GM19467 (cell line): ENCODE measurements at regions not wholly inside any gene's neighbourhood (a gene's known extent, or its start where the extent isn't known, plus 50 kb on each side); places are given as distances from the start of the nearest gene placed in this dataset.
"Not testable (repeated sequence)": the region's sequence is repeated elsewhere in the genome, so short reads cannot be mapped to it uniquely, and the experiment has no call there.

ENCODE experiments used
- ATAC-seq: cut with Tn5 transposase; IDR thresholded peaks from one replicate; pipeline ENCODE4 v1.9.1; 2021; ENCODE audit warnings: mild to moderate bottlenecking, moderate library complexity; ENCODE audit not compliant: unreplicated experiment

DNA sequence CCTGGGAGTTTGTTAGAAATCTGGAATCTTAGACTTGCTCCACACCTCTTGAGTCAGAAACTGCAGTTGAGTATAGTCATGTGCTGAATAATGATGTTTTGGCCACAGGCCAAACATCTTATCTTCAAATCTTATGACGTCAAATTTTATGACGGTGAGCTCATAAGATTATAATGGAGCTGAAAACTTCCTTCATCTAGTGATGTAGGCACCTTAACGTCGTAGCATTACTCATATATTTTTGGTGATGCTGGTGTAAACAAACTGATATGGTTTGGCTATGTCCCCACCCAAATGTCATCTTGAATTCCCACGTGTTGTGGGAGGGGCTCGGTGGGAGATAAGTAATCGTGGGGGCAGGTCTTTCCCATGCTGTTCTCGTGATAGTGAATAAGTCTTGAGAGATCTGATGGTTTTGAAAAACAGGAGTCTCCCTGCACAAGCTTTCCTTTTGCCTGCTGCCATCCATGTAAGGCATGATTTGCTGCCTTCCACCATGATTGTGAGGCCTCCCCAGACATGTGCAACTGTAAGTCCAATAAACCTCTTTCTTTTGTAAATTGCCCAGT lies 268.0 kb upstream of the PROK2 start:
- no peak for ATAC-seq

DNA sequence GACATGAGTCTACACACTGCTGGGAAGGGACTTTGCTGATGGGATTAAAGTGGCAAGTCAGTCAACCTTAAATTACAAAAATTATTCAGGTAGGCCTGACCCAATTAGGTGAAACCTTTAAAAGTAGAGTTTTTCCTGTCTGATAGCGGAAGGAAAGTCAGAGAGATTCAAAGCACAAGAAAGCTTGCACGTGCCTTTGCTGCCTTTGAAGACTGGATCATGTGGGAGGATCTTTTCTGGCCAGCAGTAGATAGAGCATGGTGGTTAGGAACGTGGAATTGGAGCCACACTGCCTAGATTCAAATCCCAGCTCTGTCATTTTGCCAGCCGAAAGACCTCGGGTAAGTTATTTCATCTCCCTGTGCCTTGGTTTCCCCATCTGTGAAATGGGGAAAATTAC lies 265.8 kb upstream of the PROK2 start:
- no peak for ATAC-seq

GRCh38 chr3:72050048-72050632 lies 265.2 kb upstream of the PROK2 start:
- ATAC-seq, result no peak

DNA sequence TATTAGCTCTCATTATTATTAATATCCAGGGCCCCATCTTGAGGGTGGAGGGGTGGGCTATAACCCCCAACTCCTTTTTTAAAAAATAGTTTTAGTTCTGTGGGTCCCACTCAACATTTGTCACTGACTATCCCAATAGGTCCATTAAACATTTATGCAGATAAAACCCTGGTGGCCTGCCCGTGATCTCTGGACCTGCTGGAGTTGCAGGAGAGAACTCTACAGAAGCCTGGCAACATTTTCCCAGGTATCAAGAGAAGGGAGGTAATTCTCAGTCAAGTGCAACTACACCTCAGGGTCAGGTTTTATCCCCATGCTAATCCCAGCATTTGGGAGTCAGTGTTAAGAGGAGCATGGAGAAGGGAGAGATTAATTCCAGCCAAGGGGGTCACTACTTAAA lies 264.4 kb upstream of the PROK2 start:
- no peak for ATAC-seq

DNA sequence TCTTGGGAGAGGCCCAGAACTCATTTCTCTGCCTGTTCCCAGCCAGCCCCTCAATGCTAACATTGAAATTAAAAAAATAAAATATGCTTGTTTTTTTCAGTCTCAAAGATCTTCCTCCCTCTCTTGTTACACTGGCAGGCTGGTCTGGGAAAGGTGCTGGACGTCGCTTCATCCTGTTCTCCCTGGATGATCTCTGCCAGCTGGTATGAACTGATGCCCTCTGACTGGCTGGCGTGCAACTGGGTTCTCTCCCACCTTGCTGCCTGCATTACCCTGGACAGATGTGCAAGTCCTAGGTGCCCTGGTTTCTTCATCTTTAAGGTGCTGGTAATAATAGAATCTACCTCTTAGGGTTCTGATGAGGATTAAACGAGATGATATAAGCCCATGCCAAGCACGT lies 263.9 kb upstream of the PROK2 start:
- ATAC-seq, result no peak

GRCh38 chr3:72047221-72047871 lies 262.4 kb upstream of the PROK2 start:
- ATAC-seq, result no peak

GRCh38 chr3:72044231-72044855 lies 259.4 kb upstream of the PROK2 start:
- ATAC-seq, result no peak

GRCh38 chr3:72043204-72044133 lies 258.5 kb upstream of the PROK2 start:
- no peak for ATAC-seq

- ATAC-seq, result no peak
Observed at GRCh38 chr3:72042397-72043203, 257.7 kb upstream of the PROK2 start.

DNA sequence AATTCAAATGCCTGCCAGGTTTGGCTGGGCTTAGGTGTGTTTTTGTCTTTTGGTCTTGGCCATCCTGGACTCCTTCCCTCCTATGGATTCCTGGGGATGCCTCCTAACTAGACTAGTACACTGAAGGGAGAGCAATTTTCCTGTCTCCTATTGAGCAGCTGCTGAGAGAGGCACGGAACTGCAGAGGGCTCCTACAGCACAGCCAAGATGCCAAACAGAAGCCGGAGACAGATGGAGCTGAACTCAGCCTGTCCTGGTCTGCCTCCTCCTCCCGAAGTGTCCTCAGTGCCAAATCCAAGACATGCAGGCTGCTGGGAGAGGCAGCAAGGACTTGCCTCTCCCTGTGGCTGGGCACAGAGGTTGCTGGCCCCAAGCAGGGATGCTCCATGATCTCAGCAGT lies 256.6 kb upstream of the PROK2 start:
- no peak for ATAC-seq

GRCh38 chr3:72041076-72041475 lies 256.1 kb upstream of the PROK2 start:
- no peak for ATAC-seq

DNA sequence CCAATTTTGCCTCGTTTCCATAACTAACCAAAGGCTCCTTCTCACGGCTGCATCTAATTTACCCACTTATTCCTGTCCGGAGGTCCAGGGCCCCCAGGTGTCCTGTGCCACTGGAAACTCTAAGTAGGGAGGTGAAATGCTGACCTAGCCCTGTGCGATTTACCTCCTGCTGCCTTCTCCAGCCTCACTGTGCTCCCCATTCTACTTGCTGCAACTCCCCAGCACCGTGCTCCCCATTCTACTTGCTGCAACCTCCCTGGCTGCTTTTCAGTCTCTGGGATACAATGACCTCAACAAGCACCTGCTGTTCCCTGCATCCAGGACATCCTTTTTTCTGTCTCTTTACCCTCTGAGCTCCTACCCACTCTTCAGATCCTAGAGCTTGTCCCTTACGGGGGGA lies 254.7 kb upstream of the PROK2 start:
- no peak for ATAC-seq

DNA sequence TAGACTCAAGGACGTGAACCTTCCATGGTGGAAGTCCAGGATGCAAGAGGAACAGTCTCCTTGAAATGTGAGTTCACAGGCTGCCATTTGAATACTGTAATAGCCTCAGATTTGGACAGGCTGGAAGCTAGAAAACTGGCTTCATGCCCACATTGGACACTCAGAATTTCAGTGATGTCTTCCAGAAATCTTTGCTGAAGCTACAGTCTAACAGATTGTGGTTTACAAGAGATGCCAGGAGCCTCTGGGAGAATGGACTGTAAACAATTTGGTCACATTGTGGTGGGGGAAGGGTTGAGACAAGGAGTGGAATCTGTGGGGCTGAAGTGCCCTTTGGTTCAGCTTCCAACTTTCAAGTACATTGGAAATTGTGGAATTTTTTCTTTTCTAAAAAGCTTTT lies 252.0 kb upstream of the PROK2 start:
- no peak for ATAC-seq

GRCh38 chr3:72035606-72036005 lies 250.7 kb upstream of the PROK2 start:
- no peak for ATAC-seq

DNA sequence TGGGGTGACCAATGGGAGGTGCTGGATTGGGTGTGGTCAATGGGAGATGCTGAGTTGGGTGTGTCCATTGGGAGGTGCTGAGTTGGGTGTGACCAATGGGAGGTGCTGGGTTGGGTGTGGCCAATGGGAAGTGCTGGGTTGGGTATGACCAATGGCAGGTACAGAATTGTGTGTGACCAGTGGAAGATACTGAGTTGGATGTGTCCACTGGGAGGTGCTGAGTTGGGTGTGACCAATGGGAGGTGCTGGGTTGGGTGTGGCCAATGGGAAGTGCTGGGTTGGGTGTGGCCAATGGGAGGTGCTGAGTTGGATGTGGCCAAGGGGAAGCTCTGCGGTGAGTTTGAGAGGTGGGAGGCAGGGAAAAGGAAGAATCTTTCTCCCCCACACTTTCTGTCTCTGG lies 250.0 kb upstream of the PROK2 start:
- ATAC-seq, result no peak

DNA sequence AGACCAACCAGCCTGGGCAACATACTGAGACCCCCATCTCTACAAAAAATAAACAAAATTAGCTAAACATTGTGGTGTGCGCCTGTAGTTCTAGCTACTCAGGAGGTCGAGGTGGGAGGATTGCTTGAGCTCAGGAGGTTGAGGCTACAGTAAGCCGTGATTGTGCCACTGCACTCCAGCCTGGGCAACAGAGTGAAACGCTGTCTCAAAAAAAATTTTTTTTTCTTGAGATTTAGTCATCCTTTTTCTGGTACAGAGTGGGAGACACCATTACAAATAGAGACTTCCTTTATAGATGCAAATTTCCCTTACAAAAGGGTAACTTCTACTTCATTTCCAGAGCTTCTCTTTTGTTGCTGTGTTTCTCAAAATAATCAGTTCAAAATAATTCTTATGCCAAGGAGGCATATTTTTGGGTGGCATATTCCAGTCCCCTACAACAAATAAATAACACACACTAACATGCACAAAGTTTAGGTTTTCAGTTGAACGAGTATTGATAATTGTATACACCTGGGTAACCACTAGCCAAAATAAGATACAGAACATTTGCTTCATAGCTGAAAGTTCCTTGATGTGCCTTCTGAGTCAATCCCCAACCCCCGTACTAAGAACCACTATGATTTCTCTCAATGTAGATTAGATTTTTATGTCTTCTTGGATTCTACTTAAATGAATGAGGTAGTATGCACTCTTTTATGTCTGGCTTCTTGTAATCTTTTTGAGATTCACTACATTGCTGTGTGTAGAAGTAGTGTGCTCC lies 248.9 kb upstream of the PROK2 start:
- ATAC-seq, result no peak

DNA sequence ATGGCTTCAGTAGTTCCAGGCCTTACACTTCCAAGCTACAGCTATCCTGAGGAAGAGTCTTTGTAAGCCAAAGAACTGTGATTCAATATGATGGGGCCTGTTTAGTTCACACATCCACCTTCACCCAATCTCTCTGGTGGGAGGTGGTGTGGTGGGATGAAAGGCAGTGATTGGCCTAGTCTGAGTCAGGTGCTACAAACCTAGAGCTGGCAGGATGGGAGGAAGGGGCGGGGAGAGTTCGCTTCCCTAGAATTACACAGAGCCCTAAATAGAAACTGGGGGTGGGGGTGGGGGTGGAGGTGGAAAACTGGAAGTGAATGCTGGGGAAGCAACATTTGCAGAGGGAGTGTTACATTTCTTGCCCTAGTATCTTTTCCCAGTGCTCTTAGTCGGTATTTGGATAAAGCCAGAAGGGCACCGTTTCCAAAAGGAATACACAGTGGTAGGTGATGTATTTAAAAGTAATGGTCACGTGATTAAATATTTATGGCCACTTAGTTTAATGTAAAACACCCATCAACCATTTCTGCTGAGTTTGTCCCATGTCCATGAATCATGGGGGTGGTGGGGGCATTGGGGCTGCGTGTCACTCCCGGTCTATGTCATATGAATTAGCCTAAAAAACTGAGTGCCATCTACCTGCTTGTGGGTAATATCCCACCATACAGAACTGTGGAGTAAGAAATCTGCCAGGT lies 247.6 kb upstream of the PROK2 start:
- no peak for ATAC-seq

DNA sequence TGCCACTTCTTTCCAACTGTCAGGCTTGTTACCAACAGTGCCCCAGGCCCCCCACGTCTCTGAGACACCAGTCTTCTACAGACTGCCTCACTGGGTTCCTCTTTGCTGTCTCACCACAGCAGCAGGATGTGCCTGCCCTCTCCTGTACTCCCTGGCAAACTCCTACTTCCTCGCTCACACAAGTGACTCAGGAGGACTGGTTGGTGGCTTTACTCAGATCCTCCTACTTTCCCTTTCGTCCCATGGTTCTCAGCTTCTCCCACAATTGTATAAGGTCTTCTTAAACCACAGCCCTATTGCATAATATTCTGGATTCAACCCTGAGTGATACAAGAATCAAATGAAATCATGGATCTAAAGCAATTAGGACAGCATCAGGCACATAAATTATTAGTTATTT lies 246.6 kb upstream of the PROK2 start:
- no peak for ATAC-seq

DNA sequence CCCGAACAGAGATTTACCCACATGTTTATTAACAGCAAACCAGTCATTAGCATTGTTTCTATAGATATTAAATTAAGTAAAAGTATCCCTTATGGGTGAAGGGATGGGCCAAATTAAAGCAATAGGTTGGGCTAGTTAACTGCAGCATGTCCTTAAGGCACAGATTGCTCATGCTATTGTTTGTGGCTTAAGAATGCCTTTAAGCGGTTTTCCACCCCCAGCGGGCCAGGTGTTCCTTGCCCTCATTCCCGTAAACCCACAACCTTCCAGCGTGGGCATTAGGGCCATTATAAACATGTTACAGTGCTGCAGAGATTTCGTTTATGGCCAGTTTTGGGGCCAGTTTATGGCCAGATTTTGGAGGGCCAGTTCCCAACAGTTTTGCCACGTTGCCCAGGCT lies 245.3 kb upstream of the PROK2 start:
- not testable (repeated sequence) for ATAC-seq
